SK-N-SH treated with all-trans-retinoic acid at 6 μM for 48 hours (cell line): ENCODE measurements at regions not wholly inside any gene's neighbourhood (a gene's known extent, or its start where the extent isn't known, plus 50 kb on each side); places are given as distances from the start of the nearest gene placed in this dataset.

ENCODE experiments used
- ARNTL ChIP-seq: fragments of 450-650 bp; formaldehyde crosslinking; IDR thresholded peaks from 2 replicates; pipeline ENCODE4 v1.5.0; 2020; ENCODE audit warnings: low read depth, mild to moderate bottlenecking, moderate library complexity, borderline replicate concordance
- CREB5 ChIP-seq: fragments of 250-450 bp; sonication (Bioruptor Pico); IDR thresholded peaks from 2 replicates; pipeline ENCODE4 v1.5.1; 2020; ENCODE audit warnings: low read depth, mild to moderate bottlenecking, moderate library complexity
- GLIS3 ChIP-seq: fragments of 250-450 bp; sonication (Bioruptor Pico); IDR thresholded peaks from 2 replicates; pipeline ENCODE4 v1.5.0; 2020; ENCODE audit warnings: mild to moderate bottlenecking, moderate library complexity
- ISL1 ChIP-seq: fragments of 250-450 bp; sonication (Bioruptor Pico); IDR thresholded peaks from 2 replicates; pipeline ENCODE4 v2.1.2; 2022; ENCODE audit warnings: mild to moderate bottlenecking, moderate library complexity
- PPARA ChIP-seq: fragments of 250-450 bp; sonication (Bioruptor Pico); IDR thresholded peaks from 2 replicates; pipeline ENCODE4 v1.5.0; 2020; ENCODE audit warnings: mild to moderate bottlenecking, borderline replicate concordance
- RARB ChIP-seq: fragments of 250-450 bp; sonication (Bioruptor Pico); IDR thresholded peaks from 2 replicates; pipeline ENCODE4 v1.8.0; 2021; ENCODE audit warnings: mild to moderate bottlenecking, moderate library complexity
- ZFP30 ChIP-seq: fragments of 450-650 bp; formaldehyde crosslinking; IDR thresholded peaks from 2 replicates; pipeline ENCODE4 v1.5.0; 2022; ENCODE audit warnings: mild to moderate bottlenecking, moderate library complexity
- TF ChIP-seq, protein P1 (sequence below): fragments of 250-450 bp; sonication (Bioruptor Pico); IDR thresholded peaks from 2 replicates; pipeline ENCODE4 v1.8.0; 2021; ENCODE audit warnings: low read depth, mild to moderate bottlenecking, moderate library complexity, borderline replicate concordance
- TF ChIP-seq, protein P2 (sequence below): fragments of 250-450 bp; sonication (Bioruptor Pico); IDR thresholded peaks from 2 replicates; pipeline ENCODE4 v1.5.0; 2020; ENCODE audit warnings: mild to moderate bottlenecking, moderate library complexity

DNA sequence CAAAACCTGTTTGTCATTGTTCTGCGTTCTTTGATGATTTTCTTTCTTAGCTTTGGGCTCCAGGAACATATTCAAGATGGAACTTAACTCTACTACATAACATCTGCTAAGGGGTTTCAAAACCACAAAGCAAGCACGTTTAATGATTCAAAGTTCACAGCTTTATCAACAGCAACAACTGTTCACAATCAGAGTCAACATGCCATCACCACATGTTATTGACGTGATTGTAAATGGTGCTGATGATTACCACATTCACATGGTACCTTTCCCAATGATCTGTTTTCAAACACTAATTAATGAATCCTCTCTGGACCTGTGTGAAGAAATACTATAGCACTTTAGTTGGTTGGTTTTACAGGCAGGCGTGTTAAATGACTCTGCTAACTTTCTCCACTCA lies 180.6 kb upstream of the CEP162 start:
- TF ChIP-seq ZFP30 (CRISPR knock-in tag) (no peak), ISL1 (CRISPR knock-in tag) (no peak), ARNTL (CRISPR knock-in tag) (no peak), GLIS3 (no peak), RARB (no peak), CREB5 (CRISPR knock-in tag) (no peak), PPARA (CRISPR knock-in tag) (no peak)
- TF ChIP-seq, protein P1, sequence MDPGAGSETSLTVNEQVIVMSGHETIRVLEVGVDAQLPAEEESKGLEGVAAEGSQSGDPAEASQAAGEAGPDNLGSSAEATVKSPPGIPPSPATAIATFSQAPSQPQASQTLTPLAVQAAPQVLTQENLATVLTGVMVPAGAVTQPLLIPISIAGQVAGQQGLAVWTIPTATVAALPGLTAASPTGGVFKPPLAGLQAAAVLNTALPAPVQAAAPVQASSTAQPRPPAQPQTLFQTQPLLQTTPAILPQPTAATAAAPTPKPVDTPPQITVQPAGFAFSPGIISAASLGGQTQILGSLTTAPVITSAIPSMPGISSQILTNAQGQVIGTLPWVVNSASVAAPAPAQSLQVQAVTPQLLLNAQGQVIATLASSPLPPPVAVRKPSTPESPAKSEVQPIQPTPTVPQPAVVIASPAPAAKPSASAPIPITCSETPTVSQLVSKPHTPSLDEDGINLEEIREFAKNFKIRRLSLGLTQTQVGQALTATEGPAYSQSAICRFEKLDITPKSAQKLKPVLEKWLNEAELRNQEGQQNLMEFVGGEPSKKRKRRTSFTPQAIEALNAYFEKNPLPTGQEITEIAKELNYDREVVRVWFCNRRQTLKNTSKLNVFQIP, result no peak
- TF ChIP-seq, protein P2, sequence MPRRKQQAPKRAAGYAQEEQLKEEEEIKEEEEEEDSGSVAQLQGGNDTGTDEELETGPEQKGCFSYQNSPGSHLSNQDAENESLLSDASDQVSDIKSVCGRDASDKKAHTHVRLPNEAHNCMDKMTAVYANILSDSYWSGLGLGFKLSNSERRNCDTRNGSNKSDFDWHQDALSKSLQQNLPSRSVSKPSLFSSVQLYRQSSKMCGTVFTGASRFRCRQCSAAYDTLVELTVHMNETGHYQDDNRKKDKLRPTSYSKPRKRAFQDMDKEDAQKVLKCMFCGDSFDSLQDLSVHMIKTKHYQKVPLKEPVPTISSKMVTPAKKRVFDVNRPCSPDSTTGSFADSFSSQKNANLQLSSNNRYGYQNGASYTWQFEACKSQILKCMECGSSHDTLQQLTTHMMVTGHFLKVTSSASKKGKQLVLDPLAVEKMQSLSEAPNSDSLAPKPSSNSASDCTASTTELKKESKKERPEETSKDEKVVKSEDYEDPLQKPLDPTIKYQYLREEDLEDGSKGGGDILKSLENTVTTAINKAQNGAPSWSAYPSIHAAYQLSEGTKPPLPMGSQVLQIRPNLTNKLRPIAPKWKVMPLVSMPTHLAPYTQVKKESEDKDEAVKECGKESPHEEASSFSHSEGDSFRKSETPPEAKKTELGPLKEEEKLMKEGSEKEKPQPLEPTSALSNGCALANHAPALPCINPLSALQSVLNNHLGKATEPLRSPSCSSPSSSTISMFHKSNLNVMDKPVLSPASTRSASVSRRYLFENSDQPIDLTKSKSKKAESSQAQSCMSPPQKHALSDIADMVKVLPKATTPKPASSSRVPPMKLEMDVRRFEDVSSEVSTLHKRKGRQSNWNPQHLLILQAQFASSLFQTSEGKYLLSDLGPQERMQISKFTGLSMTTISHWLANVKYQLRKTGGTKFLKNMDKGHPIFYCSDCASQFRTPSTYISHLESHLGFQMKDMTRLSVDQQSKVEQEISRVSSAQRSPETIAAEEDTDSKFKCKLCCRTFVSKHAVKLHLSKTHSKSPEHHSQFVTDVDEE (CRISPR knock-in tag), result no peak
